TTC549 (cell line): ENCODE measurements at regions not wholly inside any gene's neighbourhood (a gene's known extent, or its start where the extent isn't known, plus 50 kb on each side); places are given as distances from the start of the nearest gene placed in this dataset.

ENCODE experiments used
- FAIRE-seq: peaks from 2 replicates; lab custom pipeline; 2012; peaks lifted over from hg19 to GRCh38; lab: Jason Lieb, UNC

- no peak for FAIRE-seq
These were observed 352.6 kb upstream of the CWC22 start for GRCh38 chr2:180359522-180360282.

- FAIRE-seq = no peak
These were observed 351.4 kb upstream of the CWC22 start for GRCh38 chr2:180358458-180358857.

GRCh38 chr2:180356676-180357075, 349.6 kb upstream of the CWC22 start:
- no peak for FAIRE-seq

GRCh38 chr2:180352620-180353019, 345.5 kb upstream of the CWC22 start:
- no peak for FAIRE-seq

GRCh38 chr2:180349809-180350208, 342.7 kb upstream of the CWC22 start:
- FAIRE-seq = no peak

GRCh38 chr2:180343528-180344345, 336.6 kb upstream of the CWC22 start:
- FAIRE-seq = no peak

GRCh38 chr2:180337136-180337535, 330.0 kb upstream of the CWC22 start:
- FAIRE-seq = no peak

- FAIRE-seq = no peak
These were observed 329.5 kb upstream of the CWC22 start for GRCh38 chr2:180336550-180336949.

GRCh38 chr2:180334514-180334913, 327.4 kb upstream of the CWC22 start:
- FAIRE-seq = no peak

GRCh38 chr2:180328795-180329422, 321.8 kb upstream of the CWC22 start:
- no peak for FAIRE-seq

GRCh38 chr2:180327185-180327584, 320.1 kb upstream of the CWC22 start:
- FAIRE-seq = no peak

- FAIRE-seq = no peak
These were observed 318.5 kb upstream of the CWC22 start for GRCh38 chr2:180325416-180326120.

GRCh38 chr2:180324182-180324581, 317.1 kb upstream of the CWC22 start:
- no peak for FAIRE-seq

- FAIRE-seq = no peak
These were observed 315.7 kb upstream of the CWC22 start for GRCh38 chr2:180322781-180323180.

- FAIRE-seq = no peak
These were observed 312.7 kb upstream of the CWC22 start for GRCh38 chr2:180319586-180320405.

- FAIRE-seq = no peak
These were observed 307.0 kb upstream of the CWC22 start for GRCh38 chr2:180314086-180314485.

GRCh38 chr2:180312542-180312941, 305.4 kb upstream of the CWC22 start:
- no peak for FAIRE-seq

GRCh38 chr2:180307096-180307495, 300.0 kb upstream of the CWC22 start:
- FAIRE-seq = no peak

GRCh38 chr2:180306346-180306745, 299.2 kb upstream of the CWC22 start:
- FAIRE-seq = no peak

- no peak for FAIRE-seq
These were observed 284.7 kb upstream of the CWC22 start for GRCh38 chr2:180291552-180292421.

GRCh38 chr2:180291060-180291459, 284.0 kb upstream of the CWC22 start:
- FAIRE-seq = no peak
